ENCODE measurements at regions not wholly inside any gene's neighbourhood (a gene's known extent, or its start where the extent isn't known, plus 50 kb on each side); places are given as distances from the start of the nearest gene placed in this dataset.

DNA sequence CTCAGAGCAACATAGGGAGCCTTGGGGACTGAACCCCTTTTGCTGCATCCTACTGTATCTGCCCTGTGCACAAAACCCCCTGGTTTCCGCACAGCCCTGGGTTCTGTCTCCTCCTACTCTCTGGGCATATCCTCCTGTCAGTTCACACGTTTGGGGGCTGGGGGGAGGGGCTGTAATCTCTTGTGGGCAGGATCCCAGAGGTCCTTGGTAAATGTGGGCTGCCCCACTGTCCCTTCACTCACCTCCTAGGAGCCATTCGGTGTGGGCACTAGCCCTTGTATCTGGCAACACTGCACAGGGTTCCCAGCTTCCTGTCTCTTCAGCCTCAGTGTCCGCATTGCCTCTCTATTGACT, 271.8 kb upstream of the DMAC1 start:
- intact Hi-C loops (cut with micrococcal nuclease; ENCODE audit: unreplicated experiment) = no loop called here
- Histone ChIP-seq H3K27ac (ENCODE audit: low read length) (no peak overlapping the region), H3K27me3 (ENCODE audit: control insufficient read depth, insufficient read depth, low read length) (no peaks in the 10 kb centered on the region), H3K4me1 (ENCODE audit: control insufficient read depth, insufficient read depth, low read length) (no peaks in the 10 kb centered on the region), H3K4me3 (ENCODE audit: low read depth in 2 of 2, low read length in 2 of 2) (no peak overlapping the region), H3K36me3 (ENCODE audit: control insufficient read depth, insufficient read depth, low read length) (no peaks in the 10 kb centered on the region), H3K9me3 (ENCODE audit: control insufficient read depth, insufficient read depth, low read depth, low read length) (no peaks in the 10 kb centered on the region)
- CTCF ChIA-PET = no interaction called here
- in situ Hi-C loops (cut with HindIII; ENCODE audit: low pct_unique_long_range_greater_than_20kb, low sequenced_read_pairs) = no loop called here
- no TSS peak for BruUV-seq (replicated peaks)
- ATAC-seq = no peak
- no peak for DNase-seq (ENCODE audit: low read depth, low spot score)
- TF ChIP-seq POLR2AphosphoS5 (IDR thresholded peaks at IDR 0.05; ENCODE audit: low read depth, low read length) (no peak), SIN3A (IDR thresholded peaks at IDR 0.05; ENCODE audit: borderline replicate concordance, insufficient read depth, low read depth, low read length) (no peak), CTCF (IDR thresholded peaks at IDR 0.05) (no peak), TCF7L2 (IDR thresholded peaks at IDR 0.05; ENCODE audit: low read depth, low read length) (no peak), REST (IDR thresholded peaks at IDR 0.05; ENCODE audit: insufficient read depth in 1 of 2, low read depth in 2 of 2, low read length in 1 of 2) (no peak)
- POLR2A ChIA-PET = no interaction called here

- CTCF ChIA-PET = no interaction called here
- ATAC-seq = no peak
These were observed 271.3 kb upstream of the DMAC1 start for GRCh38 chr9:8070779-8071444.

More at GRCh38 chr9:8070779-8071444, 271.3 kb upstream of the DMAC1 start:
- Histone ChIP-seq H3K27me3 (ENCODE audit: control insufficient read depth, insufficient read depth, low read length) (no peaks in the 10 kb centered on the region), H3K4me3 (ENCODE audit: low read depth in 2 of 2, low read length in 2 of 2) (no peak overlapping the region), H3K4me1 (ENCODE audit: control insufficient read depth, insufficient read depth, low read length) (no peaks in the 10 kb centered on the region), H3K27ac (ENCODE audit: low read length) (no peak overlapping the region), H3K36me3 (ENCODE audit: control insufficient read depth, insufficient read depth, low read length) (no peaks in the 10 kb centered on the region), H3K9me3 (ENCODE audit: control insufficient read depth, insufficient read depth, low read depth, low read length) (no peaks in the 10 kb centered on the region)
- POLR2A ChIA-PET = no interaction called here
- in situ Hi-C loops (cut with HindIII; ENCODE audit: low pct_unique_long_range_greater_than_20kb, low sequenced_read_pairs) (no loop called here), intact Hi-C loops (cut with micrococcal nuclease; ENCODE audit: unreplicated experiment) (no loop called here)
- BruUV-seq (replicated peaks) = no TSS peak
- TF ChIP-seq REST (IDR thresholded peaks at IDR 0.05; ENCODE audit: insufficient read depth in 1 of 2, low read depth in 2 of 2, low read length in 1 of 2) (no peak), POLR2AphosphoS5 (IDR thresholded peaks at IDR 0.05; ENCODE audit: low read depth, low read length) (no peak), CTCF (IDR thresholded peaks at IDR 0.05) (no peak), SIN3A (IDR thresholded peaks at IDR 0.05; ENCODE audit: borderline replicate concordance, insufficient read depth, low read depth, low read length) (no peak), TCF7L2 (IDR thresholded peaks at IDR 0.05; ENCODE audit: low read depth, low read length) (no peak)
- no peak for DNase-seq (ENCODE audit: low read depth, low spot score)

All from Panc1 (cell line).